ENCODE measurements at regions not wholly inside any gene's neighbourhood (a gene's known extent, or its start where the extent isn't known, plus 50 kb on each side); places are given as distances from the start of the nearest gene placed in this dataset.
A peak's percentile ranks its signal among the peaks of the same experiment; 100 is the strongest.

DNA sequence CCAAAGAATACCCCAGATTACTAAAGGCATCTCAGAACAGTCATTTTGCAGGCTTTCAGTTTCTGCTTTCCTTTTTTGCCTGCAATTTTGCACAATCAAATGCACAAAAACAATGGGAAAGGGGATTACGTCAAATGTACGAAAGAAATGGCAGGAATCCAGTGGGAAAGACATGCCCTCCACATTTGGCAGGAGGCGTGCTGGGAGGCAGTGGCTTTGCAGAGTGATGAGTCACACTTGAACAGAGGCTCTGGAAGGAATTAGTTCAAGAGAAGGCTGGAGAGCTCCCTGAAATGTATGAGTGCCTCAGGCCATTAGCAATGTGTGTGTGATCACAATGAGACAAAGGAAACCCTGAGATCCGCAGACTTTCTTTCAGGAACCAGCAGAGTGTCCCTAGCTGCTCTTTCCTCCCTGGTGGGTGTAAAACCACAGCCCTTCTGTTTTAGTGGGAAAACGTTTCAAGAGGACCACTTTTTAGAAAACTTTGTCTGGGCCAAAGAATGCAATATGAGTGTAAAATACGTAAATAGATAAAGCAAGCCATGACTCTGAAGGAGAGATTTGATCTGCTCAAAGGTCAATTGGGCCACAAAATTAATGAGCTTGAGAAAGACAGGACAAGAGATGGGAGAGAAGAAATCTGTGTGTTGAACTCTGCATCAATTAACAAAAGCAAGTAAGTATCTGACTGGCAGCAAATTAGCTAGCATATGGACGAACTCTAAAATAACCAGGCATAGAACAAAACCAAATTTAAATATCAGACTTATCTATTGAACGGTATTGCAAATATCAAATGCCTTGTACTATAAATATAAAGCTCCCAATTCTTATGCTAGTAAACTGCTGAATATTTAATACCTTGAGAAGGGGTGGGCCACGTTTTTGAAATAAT is 155.4 kb upstream of the PDE3A start:
- DNase-seq, result peak; percentile 97

DNA sequence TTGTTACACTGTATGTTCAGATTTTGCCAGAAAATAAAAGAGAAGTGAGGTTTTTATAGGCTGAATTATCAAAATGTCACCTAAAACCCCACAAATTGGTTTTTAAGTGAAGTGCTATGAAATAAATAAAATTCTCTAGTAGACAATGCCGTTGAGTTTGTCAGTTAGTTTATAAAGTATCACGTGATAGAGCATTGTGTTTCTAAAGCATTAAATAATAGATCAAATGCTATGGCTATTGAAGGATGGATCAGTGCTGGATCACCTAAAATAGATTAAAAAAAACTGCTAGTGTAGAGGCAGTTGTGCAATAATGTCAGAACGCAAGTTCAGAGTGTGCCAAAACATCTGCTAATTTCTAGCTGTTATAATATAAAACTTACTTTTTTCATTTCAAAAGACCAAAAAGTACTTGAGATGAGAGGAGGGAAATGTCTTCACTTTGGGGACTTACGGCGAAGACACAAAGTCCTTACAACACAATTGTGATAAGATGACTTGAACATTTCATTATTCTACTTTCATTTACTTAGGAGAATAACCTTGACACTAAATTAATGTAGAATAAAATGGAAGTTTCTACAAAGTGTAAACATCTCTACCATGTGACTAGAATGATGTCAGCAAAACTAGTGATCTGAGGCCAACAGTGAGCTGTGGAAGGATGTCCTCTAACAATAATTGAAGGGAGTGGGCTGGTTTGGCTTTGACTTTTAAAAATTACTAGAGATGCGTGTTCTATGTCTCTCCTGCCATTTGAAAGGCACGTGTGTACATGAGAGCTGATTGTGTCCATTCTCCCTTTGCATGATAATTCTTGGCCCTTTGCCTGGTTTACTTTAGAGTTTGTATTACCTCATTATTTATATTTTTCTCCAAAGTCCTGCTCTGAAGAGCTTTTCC is 154.4 kb upstream of the PDE3A start:
- no peak for DNase-seq

DNA sequence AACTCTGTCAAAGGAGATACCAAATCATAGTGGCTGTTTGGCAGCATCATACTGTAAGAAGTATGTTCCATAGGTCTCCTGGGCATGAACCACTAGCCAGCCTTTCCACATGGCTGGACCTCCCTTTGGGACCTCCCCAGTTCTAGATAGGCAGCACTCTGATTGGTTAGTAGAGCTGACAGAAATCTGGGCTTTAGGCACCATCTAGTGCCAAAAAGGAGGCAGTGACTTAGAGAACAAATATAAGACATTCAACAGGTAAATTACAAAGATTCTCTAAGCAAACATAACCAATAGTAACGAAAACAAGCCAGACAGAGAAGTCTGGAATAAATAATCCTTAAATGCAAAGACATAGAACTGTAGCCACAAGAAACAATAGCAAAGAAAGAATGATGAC is 148.0 kb upstream of the PDE3A start:
- no peak for DNase-seq

DNA sequence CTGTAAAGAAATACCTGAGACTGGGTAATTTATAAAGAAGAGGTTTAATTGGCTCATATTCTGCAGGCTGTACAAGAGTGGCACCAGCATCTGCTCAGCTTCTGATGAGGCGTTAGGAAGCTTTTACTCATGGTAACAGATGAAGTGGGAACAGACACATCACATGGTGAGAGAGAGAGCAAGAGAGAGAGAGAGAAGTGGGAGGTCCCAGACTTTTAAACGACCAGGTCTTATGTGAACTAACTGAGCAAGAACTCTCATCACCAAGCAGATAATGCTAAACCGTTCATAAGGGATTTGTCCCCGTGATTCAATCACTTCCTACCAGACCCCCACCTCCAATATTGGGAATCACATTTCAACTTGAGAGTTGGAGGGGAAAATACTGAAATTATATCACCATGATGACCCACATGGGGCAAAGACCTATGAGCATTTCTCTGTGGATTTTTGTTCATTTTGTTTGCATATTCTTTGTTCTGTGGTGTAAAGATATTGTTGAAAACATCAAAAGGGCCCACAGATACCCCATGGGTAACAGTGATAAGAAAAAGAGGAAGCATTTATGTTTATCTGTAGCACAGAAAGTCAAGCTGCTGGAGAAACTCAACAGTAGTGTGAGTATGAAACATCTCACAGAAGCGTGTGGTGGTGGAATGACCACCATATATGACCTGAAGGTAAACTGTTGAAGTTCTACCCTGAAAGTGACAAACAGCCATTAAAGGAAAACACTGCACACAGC is 135.2 kb upstream of the PDE3A start:
- no peak for DNase-seq

DNA sequence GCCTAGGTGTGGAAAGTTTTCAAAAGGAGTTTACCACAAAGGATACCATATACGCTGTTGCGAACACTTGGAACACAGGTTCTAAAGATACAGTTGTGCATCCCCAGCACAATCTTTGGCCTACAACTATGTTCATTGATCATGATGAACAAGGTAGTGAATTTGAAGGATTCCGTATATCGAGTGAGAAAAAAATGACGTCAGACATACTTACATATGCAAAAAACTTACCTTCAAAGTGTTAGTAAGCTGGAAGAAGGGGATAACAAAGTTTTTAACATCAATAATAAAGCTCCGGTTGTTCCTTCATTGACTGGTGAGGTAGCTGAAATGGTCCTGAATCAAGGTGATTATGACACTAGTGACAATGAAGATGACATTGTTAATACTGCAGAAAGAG is 133.9 kb upstream of the PDE3A start:
- DNase-seq, result no peak

DNA sequence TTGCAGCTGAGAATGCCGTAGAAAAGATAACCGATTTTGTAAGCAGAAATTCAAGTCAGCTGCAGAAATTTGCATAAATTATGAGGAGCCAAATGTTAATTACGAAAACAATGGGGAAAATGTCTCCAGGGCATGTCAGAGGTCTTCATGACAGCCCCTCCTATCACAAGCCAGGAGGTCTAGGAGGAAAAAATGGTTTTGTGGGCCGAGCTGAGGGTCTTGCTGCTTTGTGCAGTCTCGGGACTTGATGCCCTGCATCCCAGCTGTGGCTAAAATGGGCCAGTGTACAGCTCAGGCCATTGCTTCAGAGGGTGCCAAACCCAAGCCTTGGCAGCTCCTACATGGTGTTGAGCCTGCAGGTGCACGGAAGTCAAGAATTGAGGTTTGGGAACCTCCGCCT is 131.2 kb upstream of the PDE3A start:
- no peak for DNase-seq

DNA sequence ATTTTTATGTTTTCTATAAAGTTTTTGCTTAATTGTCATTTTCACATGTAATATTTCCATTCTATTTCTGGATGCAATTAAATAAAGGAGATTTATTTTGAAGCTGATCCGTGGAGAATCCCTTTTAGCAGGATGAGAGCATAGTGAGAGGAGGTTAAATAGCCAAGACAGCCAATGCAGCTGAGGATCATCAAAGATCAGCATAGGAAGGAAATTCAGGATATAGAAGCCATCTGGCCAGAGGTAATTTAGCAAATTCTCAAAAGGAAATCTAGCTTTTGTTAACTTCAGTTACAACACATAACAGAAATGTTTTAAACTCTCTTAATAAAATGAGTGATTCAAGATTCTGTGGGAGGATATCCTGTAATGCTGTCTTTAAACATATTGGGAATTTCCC is 122.8 kb upstream of the PDE3A start:
- DNase-seq, result no peak

DNA sequence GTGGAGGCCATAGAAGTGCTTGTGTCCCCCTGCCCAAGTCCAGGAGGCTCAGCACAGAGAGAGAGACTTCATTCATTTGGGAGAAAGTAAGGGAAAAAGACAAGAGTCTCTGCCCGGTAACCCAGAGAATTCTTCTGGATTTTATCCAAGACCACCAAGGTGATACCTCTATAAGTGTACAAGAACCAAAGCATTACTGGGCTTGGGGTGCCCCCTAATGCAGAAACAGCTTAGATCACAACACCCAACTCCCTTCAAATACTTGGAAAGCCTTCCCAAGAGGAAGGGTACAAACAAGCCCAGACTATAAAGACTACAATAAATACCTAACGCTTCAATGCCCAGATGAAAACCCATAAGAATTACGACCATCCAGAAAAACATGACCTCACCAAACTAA is 119.7 kb upstream of the PDE3A start:
- no peak for DNase-seq

DNA sequence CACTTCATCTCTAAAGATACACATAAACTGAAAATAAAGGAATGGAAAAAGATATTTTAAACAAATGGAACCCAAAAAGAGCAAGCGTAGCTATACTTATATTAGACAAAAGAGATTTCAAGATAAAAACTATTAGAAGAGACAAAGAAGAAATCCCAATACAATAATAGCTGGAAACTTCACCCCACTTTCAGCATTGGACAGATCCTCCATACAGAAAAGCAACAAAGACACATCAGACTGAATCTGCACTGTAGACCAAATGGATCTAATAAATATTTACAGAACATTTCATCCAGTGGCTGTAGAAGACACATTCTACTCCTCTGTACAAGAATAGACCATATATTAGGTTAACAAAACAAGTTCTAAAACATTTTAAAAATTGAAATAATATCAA is 117.6 kb upstream of the PDE3A start:
- no peak for DNase-seq

DNA sequence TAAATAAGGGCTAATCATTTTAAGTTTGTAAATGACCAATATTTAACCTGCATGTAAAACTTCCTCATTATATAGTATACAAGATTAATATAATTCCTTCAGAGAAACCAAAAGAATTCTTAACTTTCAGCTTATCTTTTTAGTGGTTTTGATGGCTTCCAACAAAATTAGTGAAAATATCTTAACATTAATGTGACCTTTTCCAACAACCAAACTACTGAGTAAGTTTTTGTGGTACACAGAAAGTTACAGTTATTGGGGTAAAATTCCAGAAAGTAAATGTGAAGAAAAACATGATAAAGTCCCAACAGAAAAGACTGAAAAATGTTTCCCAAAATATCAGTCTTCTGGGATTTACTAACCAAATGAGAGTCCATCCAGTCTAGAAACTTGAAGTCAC is 111.0 kb upstream of the PDE3A start:
- DNase-seq, result no peak

DNA sequence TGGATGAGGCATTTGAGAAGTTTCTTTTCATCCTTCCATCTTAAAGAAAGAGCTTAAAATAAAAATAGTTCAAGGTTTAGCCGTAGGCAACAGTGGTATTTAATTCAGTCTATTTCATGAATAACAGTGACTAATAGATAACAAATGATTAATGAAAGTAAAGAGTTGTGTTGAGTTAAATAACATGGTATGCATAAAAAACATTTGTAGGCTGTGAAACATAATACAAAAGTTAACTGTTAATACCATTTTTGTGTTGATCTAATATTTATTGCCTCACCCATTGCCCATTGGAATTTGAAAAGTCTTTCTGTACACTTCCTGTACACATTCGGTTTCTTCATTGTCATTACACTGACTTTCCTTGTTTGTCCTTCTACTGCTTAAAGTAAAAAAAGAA is 108.6 kb upstream of the PDE3A start:
- DNase-seq, result no peak

DNA sequence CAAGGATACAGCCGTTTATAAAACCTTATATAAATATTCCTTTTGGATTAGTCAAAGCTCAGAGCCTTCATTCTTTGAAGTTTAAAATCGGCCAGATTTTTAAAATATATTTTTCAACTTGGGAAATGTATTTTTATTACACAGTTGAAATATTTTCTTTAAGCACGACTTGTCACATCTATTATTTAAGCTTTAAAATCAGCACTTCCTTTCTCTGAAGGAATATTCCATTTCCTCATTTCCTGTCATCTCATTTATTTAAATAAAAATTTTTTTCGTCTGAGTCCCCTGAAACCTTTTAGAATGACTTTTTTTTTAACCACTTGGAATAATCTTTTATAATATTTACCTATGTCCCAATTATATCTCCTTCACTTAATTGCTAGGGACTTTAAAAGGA is 107.5 kb upstream of the PDE3A start:
- DNase-seq, result no peak

DNA sequence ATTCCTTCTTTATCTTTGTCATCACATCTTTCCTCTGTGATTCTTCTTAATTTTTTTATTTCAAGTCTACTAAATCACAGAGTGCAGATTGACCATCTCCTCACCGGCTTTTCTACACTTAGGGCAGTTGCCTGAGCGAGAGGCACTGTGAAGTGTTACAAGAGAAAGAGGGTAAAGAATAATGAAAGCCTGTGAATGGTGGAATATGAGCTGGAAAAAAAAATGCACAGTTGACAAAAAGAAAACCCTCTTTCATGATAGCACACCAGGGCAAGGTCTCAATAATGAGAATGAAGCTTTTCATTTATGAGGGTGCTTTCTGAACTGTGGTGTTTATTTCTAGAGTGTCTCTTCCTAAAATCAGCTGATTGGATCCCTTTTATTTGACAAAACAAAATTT is 106.2 kb upstream of the PDE3A start:
- DNase-seq, result no peak

DNA sequence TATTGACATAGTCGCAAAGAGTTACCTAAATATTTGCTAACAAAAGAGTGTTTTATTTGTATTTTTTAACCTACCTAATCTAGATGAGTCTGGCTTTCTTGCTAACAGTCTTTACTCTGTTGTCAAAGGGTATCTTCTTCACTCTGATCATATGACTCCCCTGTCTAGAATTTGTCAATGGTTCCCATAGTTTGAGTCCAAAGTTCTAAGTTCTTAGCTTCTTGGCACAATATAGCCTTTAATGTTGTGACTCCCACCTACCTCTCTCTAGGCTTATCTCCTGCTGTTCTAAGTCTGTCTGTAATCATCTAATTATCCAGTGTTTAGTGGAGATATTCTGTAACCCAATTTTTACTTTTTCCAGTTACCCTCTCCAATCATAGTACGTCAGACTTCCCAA is 104.3 kb upstream of the PDE3A start:
- DNase-seq, result no peak

DNA sequence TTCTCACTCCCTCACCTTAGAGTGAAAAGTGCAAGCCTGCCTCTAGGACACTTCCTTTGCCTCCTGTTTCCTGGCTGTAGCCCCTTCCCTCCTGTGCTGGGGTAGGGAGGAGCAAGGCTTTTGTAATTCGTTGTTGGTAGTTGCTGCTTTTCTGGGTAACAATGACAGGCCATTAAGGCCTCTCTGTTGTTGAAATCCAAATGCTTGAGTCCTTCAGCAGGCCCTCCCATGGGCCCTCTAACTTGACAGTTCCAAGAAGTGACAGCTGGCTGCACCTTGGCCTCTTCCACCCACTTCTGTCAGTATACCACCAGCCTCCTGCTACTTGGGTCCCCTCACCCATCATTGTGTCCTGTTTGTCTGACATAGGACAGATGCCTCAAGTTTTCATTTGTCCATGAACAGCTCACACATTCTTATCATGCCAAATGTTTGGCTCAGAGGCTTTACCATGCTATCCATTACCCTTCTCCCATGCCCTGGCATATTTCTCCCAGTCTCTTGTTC is 103.7 kb upstream of the PDE3A start:
- DNase-seq, result no peak

DNA sequence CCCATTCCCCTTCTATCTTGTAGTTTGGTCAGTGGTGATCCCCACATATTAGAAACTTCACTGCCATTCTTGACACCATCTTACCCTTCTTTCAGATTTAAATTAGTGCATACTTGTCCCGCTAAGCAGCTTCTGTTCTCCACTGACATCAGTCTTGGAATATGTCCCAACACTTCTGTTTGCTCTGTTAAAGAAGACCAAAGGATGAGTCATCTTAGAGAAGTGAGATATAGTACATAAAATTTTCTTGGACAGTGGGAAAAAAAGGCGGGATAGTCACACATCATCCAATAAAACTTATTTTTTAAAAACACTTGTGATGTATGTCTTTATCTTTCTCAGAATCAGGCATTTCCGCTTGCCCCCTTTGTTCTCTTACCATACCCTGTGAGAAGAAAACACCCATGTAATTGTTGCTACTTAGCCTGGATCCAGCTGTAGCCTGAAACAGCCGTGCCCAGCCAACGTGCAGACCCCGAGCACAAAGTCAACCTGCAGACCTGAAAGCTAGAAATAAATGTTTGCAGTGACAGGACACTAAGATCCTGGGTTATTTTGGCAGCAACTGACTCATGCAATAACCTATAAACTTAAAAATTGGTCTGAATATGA is 100.1 kb upstream of the PDE3A start:
- no peak for DNase-seq

DNA sequence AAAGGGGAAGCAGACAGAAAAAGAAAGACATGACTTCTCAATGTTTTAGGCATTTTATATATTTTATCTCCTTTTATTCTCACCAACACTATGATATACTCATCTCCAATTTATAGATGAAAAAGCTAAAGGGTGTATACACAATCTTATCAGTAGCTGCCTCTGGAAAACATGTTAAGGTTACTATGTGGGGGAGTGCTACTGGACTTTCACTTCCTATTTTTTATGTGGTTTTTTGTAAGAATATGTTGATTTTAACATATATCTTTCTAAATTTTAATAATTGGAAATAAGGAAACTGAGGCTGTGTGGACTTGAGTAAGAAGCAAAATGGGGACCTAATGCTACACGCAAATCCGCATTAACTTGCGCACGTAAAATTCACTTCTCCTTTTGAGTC is 99.6 kb upstream of the PDE3A start:
- DNase-seq, result no peak

DNA sequence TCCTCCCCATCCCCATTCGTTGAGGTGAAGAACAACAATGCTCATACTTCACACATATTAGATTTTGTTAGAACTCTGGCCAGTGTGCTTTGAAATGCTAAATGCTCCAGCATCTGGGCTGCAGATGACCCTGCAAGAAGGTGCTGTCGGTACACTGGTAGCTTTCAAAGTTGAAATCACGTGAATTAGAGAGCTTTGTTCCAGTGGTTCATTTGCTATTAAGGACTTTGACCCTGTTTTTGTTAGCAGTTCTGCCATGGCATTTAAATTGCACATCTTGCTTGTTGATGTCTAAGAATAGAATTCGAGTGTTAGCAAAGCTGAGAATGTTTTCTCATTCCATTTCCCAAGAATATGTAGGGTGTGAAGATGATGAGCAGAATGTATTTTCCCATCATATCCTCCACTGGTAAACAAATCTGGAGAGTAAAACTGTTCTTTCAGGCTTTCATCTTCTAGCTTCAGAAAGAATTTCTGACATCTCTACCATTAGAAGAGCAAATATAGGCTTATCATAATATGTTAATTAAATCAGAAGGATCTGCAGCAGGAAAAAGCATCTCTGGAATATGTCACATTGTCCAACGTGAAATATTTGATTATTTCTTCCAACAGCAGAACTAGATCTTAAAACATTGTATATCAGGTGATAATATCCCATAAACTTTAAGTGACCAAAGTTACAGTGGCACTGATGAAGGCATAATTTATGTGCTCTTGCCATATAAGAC is 98.8 kb upstream of the PDE3A start:
- no peak for DNase-seq

DNA sequence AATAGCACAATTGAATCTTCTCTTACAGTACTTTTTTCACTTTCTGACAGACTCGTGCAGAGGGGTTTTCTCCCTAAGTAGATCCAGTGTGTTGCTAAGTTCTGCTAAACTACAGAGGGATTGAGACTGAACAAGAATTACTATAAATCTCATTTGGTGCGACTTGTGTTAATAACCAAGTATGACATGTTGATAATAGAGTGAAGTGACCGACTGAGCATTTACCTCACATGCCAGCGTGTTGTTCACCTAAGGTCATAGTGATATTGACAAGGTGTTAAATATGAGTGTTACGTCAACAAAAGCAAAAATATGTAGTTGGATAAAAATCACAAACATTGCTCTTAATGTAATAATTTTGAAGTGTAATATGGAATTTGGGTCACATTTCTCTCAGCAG is 97.8 kb upstream of the PDE3A start:
- no peak for DNase-seq

DNA sequence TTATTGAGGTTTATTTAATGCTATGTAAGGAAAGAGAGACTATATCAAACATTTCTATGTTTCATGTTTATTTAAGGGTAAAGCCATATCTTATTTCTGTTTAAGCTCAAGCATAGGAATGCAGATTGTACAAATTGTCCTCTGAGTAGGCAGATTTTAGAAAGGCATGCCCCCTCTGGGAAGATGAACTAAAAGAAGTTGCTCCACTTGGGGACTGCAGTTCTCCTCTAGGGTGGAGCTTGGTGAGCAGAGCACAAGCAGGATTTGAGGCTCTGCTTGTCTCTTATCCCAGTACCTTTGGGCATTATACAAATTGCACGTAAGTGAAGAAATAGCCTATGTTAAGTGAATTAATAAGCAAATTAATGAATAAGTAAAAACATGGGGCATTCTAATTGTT is 96.2 kb upstream of the PDE3A start:
- no peak for DNase-seq

DNA sequence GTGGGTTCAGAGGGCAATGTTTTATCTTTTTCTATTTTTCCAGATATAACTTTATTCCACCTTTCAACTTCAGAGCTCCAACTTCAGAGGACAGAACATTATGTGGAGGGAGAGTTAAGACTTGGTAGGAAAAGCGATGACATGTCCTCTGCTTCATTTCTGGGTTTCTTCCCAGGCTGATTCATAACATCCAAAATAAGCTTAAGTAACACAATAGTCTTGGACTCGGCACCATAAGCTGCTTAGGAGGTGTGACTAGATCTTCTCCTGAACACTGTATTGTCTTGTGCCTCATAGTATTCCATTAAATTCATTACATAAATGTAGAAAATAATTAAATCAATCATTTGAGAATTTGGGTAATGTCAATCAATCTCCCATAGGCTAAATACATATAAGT is 95.5 kb upstream of the PDE3A start:
- DNase-seq, result no peak

DNA sequence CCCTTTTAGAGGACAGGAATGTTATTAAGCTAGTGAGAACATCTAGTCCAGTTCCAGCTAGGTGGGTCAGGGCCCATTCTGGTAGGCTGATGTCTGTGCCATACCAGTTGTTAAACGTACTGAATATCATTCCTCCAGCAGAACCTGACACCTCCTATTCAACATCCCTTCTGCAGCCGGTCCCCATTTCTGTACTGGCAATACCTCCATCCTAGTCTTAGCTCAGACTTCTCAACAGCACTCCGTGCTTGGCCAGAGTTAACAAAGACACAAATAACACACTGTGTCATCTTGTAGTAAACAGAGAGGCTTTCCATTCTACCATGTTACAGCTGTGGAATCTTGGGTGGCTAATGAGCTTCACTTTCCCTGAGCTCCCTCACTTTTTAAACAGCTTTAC is 94.3 kb upstream of the PDE3A start:
- DNase-seq, result no peak
